Hepatocyte (in vitro differentiated cells): ENCODE measurements at regions not wholly inside any gene's neighbourhood (a gene's known extent, or its start where the extent isn't known, plus 50 kb on each side); places are given as distances from the start of the nearest gene placed in this dataset.

Experiments
- DNase-seq: peaks from one replicate; pipeline ENCODE4 v3.0.0-alpha.2; 2016; ENCODE audit warnings: low spot score
- H2AFZ ChIP-seq: fragments of 200-600 bp; sonication (generic); 2 replicates; pipeline ENCODE4 v1.6.0; 2016; ENCODE audit warnings: antibody characterized with exemption, mild to moderate bottlenecking
- H3K27ac ChIP-seq: fragments of 200-600 bp; sonication (generic); 2 replicates; pipeline ENCODE4 v1.5.1; 2016; ENCODE audit warnings: mild to moderate bottlenecking
- H3K27me3 ChIP-seq: fragments of 200-600 bp; sonication (generic); 2 replicates; pipeline ENCODE4 v1.6.1; 2016
- H3K36me3 ChIP-seq: fragments of 200-600 bp; sonication (generic); replicated peaks from 2 replicates; pipeline ENCODE4 v1.5.1; 2016; ENCODE audit warnings: low read depth; ENCODE audit not compliant: insufficient read depth
- H3K4me1 ChIP-seq: fragments of 200-600 bp; sonication (generic); 2 replicates; pipeline ENCODE4 v1.5.1; 2016; ENCODE audit warnings: mild to moderate bottlenecking, moderate library complexity; ENCODE audit not compliant: insufficient read depth
- H3K4me2 ChIP-seq: fragments of 200-600 bp; sonication (generic); 2 replicates; pipeline ENCODE4 v1.6.0; 2016
- H3K4me3 ChIP-seq: fragments of 200-600 bp; sonication (generic); 2 replicates; pipeline ENCODE4 v1.5.1; 2016; ENCODE audit warnings: mild to moderate bottlenecking
- H3K79me2 ChIP-seq: fragments of 200-600 bp; sonication (generic); 2 replicates; pipeline ENCODE4 v1.6.0; 2017; ENCODE audit warnings: mild to moderate bottlenecking
- H3K9me2 ChIP-seq: fragments of 200-600 bp; sonication (generic); replicated peaks from 2 replicates; pipeline ENCODE4 v1.6.0; 2017; ENCODE audit warnings: mild to moderate bottlenecking; ENCODE audit not compliant: insufficient read depth
- H3K9me3 ChIP-seq: fragments of 200-600 bp; sonication (generic); 2 replicates; pipeline ENCODE4 v1.5.1; 2016; ENCODE audit warnings: low read depth, mild to moderate bottlenecking
- H4K20me1 ChIP-seq: fragments of 200-600 bp; sonication (generic); 2 replicates; pipeline ENCODE4 v1.6.0; 2016; ENCODE audit warnings: mild to moderate bottlenecking; ENCODE audit not compliant: insufficient read depth, poor library complexity, severe bottlenecking
- EZH2 ChIP-seq: fragments of 200-600 bp; sonication (generic); IDR thresholded peaks from 2 replicates; pipeline ENCODE4 v1.6.1; 2016; ENCODE audit warnings: antibody characterized with exemption, mild to moderate bottlenecking, borderline replicate concordance
- EZH2phosphoT487 ChIP-seq: fragments of 200-600 bp; sonication (generic); IDR thresholded peaks from one replicate; pipeline ENCODE4 v1.6.1; 2018; ENCODE audit warnings: antibody characterized with exemption, mild to moderate bottlenecking, low read depth, moderate library complexity; ENCODE audit not compliant: unreplicated experiment, severe bottlenecking
- WGBS: methylation state at CpG from one replicate; pipeline ENCODE4 v1.1.6; 2016; ENCODE audit warnings: low lambda C conversion rate; ENCODE audit errors: missing lambda C conversion rate; 5-methylcytosine and 5-hydroxymethylcytosine counted together
- TF ChIP-seq, protein P1 (sequence below): fragments of 200-600 bp; sonication (generic); IDR thresholded peaks from 2 replicates; pipeline ENCODE4 v1.5.1; 2016; ENCODE audit warnings: antibody characterized with exemption, mild to moderate bottlenecking; ENCODE audit not compliant: poor library complexity

DNA sequence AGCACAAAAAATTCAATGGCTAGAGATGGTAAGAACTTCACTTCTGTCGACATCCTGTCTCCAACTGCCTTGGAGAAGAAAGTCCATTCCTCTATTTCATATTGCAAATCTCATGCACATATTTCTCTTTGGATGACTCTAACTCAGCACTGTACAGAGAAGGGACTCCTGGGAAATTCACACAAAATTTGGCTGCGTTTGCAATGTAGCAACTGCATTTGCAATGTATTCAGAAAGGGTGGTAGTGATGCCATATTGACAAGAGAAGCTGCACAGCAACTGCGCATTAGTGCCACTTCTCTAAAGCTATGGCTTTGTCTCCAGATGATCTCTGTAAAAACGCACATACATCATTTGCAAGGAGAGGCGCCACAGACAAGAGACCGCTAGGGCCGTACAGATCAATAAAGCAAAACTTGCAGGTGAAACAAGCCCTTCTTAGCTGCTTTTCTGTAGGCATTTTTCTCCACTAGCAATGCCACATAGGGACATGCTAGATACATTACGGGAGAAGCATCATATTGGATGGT is 389.5 kb downstream of the TCERG1L start:
- Histone ChIP-seq H2AFZ (no peak overlapping the region), H3K27ac (no peak overlapping the region), H3K4me3 (no peak overlapping the region), H3K4me1 (no peaks in the 10 kb centered on the region), H3K4me2 (no peak overlapping the region), H3K36me3 (no peaks in the 10 kb centered on the region), H4K20me1 (no peaks in the 10 kb centered on the region), H3K9me3 (no peaks in the 10 kb centered on the region), H3K27me3 (no peaks in the 10 kb centered on the region), H3K9me2 (no peaks in the 10 kb centered on the region), H3K79me2 (no peaks in the 10 kb centered on the region)
- no peak for DNase-seq
- 86% methylated on average over 8 of the region's 8 CpGs for WGBS
- TF ChIP-seq EZH2phosphoT487 (no peak), EZH2 (no peak)
- TF ChIP-seq, protein P1, sequence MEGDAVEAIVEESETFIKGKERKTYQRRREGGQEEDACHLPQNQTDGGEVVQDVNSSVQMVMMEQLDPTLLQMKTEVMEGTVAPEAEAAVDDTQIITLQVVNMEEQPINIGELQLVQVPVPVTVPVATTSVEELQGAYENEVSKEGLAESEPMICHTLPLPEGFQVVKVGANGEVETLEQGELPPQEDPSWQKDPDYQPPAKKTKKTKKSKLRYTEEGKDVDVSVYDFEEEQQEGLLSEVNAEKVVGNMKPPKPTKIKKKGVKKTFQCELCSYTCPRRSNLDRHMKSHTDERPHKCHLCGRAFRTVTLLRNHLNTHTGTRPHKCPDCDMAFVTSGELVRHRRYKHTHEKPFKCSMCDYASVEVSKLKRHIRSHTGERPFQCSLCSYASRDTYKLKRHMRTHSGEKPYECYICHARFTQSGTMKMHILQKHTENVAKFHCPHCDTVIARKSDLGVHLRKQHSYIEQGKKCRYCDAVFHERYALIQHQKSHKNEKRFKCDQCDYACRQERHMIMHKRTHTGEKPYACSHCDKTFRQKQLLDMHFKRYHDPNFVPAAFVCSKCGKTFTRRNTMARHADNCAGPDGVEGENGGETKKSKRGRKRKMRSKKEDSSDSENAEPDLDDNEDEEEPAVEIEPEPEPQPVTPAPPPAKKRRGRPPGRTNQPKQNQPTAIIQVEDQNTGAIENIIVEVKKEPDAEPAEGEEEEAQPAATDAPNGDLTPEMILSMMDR = no peak

DNA sequence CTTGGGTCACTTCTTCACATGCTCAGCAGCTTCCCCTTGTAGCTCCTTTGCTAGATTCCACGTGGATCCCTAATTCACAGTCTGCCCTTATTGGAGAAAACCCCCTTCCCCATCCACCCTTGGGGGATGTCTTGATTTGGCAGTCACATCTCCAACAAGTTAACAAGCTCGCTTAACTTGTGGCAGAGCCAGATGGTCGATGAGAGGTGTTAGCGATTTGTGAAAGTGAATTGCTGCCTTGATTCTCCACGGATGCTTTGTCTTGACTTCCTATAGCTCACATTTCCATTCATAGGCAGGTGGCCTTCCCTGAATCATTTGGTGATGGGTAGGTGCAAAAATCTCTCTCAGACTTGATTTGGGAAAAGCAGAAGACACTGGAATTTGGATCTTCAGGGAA is 387.9 kb downstream of the TCERG1L start:
- Histone ChIP-seq H3K79me2 (no peaks in the 10 kb centered on the region), H3K9me3 (no peaks in the 10 kb centered on the region), H3K4me3 (no peak overlapping the region), H3K9me2 (no peaks in the 10 kb centered on the region), H3K4me2 (no peak overlapping the region), H3K4me1 (no peaks in the 10 kb centered on the region), H2AFZ (no peak overlapping the region), H3K27me3 (no peaks in the 10 kb centered on the region), H4K20me1 (no peaks in the 10 kb centered on the region), H3K36me3 (no peaks in the 10 kb centered on the region), H3K27ac (no peak overlapping the region)
- no peak for DNase-seq
- 73% methylated on average over 5 of the region's 5 CpGs for WGBS
- TF ChIP-seq EZH2phosphoT487 (no peak), EZH2 (no peak)
- TF ChIP-seq, protein P1 = no peak

DNA sequence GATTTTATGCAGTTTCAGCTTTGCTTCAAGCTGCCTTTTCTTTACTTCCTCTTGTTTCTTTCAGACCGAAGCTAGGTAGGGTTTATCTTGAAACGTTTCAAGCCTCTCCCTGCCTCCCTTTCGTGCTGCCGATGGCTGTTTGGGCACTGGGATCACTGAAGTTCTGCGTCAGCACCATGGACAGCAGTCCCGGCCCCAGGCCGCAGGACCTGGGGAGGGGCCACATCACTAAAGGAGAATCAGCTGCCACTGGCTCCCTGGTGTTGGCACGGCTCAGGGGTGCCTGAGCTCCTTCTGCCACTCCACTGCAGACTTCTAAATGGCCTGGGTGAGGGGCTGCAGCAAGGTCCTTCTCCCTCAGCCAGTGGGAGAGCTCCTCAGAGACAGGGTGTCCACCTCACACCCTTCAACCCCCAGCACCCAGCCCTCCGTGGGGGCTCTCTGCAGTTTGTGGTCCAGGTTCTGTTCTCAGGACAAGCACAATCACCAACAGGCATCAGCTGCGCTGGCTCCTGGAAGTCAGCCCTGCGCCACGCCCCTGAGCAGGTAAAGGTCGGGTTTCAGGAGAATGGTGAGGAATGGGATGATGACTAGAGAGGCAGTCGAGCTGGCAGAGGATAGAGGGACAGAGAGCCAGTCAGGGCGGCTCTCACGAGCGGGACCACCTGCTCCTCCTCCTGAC is 387.2 kb downstream of the TCERG1L start:
- Histone ChIP-seq H3K27me3 (no peaks in the 10 kb centered on the region), H3K79me2 (no peaks in the 10 kb centered on the region), H3K4me2 (no peak overlapping the region), H2AFZ (no peak overlapping the region), H4K20me1 (no peaks in the 10 kb centered on the region), H3K27ac (no peak overlapping the region), H3K36me3 (no peaks in the 10 kb centered on the region), H3K4me1 (no peaks in the 10 kb centered on the region), H3K9me3 (no peaks in the 10 kb centered on the region), H3K4me3 (no peak overlapping the region), H3K9me2 (no peaks in the 10 kb centered on the region)
- DNase-seq = peak; percentile 66
- 39% methylated on average over 17 of the region's 17 CpGs for WGBS
- TF ChIP-seq, protein P1 = no peak
- TF ChIP-seq EZH2phosphoT487 (no peak), EZH2 (no peak)
